ENCODE measurements at regions not wholly inside any gene's neighbourhood (a gene's known extent, or its start where the extent isn't known, plus 50 kb on each side); places are given as distances from the start of the nearest gene placed in this dataset.

DNA sequence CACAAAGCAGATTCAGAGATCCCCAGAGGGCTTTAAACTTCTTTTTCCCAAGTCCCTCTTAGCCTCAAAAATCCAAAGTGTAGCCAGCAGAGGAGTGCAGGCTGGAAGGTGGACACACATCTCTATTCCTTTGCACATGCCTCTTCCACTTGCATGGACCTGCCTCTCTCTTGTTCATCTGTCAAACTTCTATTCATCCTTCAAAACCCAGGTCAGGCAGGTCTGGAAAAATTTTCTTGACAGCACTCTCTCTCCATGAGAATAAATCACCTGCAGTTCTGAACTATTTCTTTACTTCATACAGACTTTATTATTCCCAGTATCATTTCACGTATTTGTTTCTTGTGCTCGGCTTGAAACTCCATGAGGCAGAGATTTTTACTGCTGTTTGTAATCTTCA, 127.5 kb downstream of the SS18 start:
- H3K9ac ChIP-seq (ENCODE audit: low read depth, low read length) = no peak overlapping the region
- H3K27me3 ChIP-seq (ENCODE audit: insufficient read depth, low read length) = no peaks in the 10 kb centered on the region
- no peaks in the 10 kb centered on the region for H3K36me3 ChIP-seq (ENCODE audit: insufficient read depth, low read depth, low read length)
- no peak overlapping the region for H3K4me3 ChIP-seq (ENCODE audit: low read length)
- no peak overlapping the region for H3K27ac ChIP-seq (ENCODE audit: low read length)
- no peaks in the 10 kb centered on the region for H3K4me1 ChIP-seq (ENCODE audit: insufficient read depth, low read length)
- no peaks in the 10 kb centered on the region for H3K9me3 ChIP-seq (ENCODE audit: insufficient read depth, low read depth, low read length)

DNA sequence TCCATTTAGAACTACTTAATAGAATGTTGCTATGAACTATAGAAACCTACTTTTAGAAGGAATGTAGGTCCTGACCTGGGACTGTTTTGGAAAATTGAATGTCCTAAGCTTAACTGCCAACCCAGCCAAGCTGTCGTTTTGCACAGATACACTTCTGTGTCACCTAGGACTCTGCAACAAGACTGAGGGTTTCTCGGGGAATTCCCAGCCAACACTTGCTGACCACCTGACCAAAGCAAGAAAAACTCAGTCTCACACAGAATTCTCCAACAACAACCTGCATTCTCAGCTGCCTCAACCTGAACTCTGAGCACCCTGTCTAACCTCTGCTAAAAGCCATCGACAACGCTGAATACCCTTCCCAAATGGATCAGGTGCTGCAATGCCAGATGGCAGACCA, 128.2 kb downstream of the SS18 start:
- H3K4me3 ChIP-seq (ENCODE audit: low read length) = no peak overlapping the region
- no peaks in the 10 kb centered on the region for H3K36me3 ChIP-seq (ENCODE audit: insufficient read depth, low read depth, low read length)
- no peak overlapping the region for H3K27ac ChIP-seq (ENCODE audit: low read length)
- H3K9ac ChIP-seq (ENCODE audit: low read depth, low read length) = no peak overlapping the region
- peaks cover 3% of the 10 kb centered on the region; the same call in 1 of the 2 replicates for H3K4me1 ChIP-seq (ENCODE audit: insufficient read depth, low read length)
- no peaks in the 10 kb centered on the region for H3K27me3 ChIP-seq (ENCODE audit: insufficient read depth, low read length)
- no peaks in the 10 kb centered on the region for H3K9me3 ChIP-seq (ENCODE audit: insufficient read depth, low read depth, low read length)

DNA sequence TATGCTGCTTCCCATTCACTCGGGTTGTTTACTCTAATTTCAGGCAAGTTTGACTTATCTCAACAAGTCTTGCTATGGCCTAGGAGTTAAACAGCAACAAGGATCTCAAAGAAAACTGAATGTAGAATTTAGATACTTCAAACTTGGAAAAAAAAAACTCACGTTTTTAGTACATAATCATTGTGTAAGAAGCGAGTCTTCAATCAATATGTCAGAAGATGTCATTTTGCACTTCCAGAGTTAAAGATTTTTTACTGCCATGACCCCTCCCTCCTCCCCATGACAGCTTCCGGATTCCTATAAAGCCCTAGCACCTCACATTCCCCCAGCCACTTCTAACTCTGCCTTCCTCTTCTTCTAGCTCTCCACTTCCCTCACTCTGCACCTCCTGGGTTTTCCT, 133.4 kb downstream of the SS18 start:
- no peaks in the 10 kb centered on the region for H3K36me3 ChIP-seq (ENCODE audit: insufficient read depth, low read depth, low read length)
- H3K9ac ChIP-seq (ENCODE audit: low read depth, low read length) = no peak overlapping the region
- no peak overlapping the region for H3K4me3 ChIP-seq (ENCODE audit: low read length)
- peaks cover 3% of the 10 kb centered on the region; the same call in 1 of the 2 replicates for H3K4me1 ChIP-seq (ENCODE audit: insufficient read depth, low read length)
- no peak overlapping the region for H3K27ac ChIP-seq (ENCODE audit: low read length)
- no peaks in the 10 kb centered on the region for H3K27me3 ChIP-seq (ENCODE audit: insufficient read depth, low read length)
- no peaks in the 10 kb centered on the region for H3K9me3 ChIP-seq (ENCODE audit: insufficient read depth, low read depth, low read length)

DNA sequence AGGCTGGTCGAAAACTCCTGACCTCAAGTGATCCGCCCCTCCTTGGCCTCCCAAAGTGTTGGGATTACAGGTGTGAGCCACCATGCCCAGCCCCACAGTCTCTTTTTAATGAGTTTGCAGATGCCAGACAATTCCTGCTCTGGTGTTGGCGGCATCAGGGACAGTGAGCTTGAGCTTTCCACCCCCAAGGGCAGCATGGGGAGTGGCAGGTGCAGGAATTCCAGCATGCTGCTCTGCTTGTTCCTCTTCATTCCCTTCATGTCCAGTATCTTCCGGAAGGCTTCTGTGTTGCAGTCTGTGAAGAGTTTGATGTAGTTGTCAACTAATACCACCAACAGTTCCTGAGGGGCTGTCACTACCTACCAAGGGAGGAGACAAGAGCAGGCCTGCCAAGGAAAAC, 137.3 kb downstream of the SS18 start:
- H3K36me3 ChIP-seq (ENCODE audit: insufficient read depth, low read depth, low read length) = no peaks in the 10 kb centered on the region
- H3K27me3 ChIP-seq (ENCODE audit: insufficient read depth, low read length) = no peaks in the 10 kb centered on the region
- H3K9me3 ChIP-seq (ENCODE audit: insufficient read depth, low read depth, low read length) = no peaks in the 10 kb centered on the region; the same call in 1 of the 2 replicates
- H3K9ac ChIP-seq (ENCODE audit: low read depth, low read length) = no peak overlapping the region
- no peak overlapping the region for H3K4me3 ChIP-seq (ENCODE audit: low read length)
- H3K27ac ChIP-seq (ENCODE audit: low read length) = no peak overlapping the region
- peaks cover 3% of the 10 kb centered on the region; the same call in 1 of the 2 replicates for H3K4me1 ChIP-seq (ENCODE audit: insufficient read depth, low read length)

DNA sequence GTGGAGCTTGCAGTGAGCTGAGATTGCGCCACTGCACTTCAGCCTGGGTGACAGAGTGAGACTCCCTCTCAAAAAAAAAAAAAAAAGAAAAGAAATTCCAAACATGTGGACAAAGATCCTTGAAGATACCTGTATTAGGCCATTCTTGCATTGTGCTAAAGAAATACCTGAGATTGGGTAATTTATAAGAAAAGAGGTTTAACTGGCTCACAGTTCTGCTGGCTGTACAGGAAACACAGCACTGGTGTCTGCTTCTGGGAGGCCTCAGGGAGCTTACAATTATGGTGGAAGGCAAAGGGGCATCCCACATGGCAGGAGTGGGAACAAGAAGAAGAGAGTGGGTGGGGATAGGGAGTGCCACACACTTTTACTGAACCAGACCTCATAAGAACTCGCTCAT, 140.1 kb downstream of the SS18 start:
- Histone ChIP-seq H3K27ac (ENCODE audit: low read length) (no peak overlapping the region), H3K9ac (ENCODE audit: low read depth, low read length) (no peak overlapping the region), H3K4me1 (ENCODE audit: insufficient read depth, low read length) (no peaks in the 10 kb centered on the region), H3K4me3 (ENCODE audit: low read length) (no peak overlapping the region), H3K9me3 (ENCODE audit: insufficient read depth, low read depth, low read length) (no peaks in the 10 kb centered on the region; the same call in 1 of the 2 replicates), H3K36me3 (ENCODE audit: insufficient read depth, low read depth, low read length) (no peaks in the 10 kb centered on the region), H3K27me3 (ENCODE audit: insufficient read depth, low read length) (no peaks in the 10 kb centered on the region)

DNA sequence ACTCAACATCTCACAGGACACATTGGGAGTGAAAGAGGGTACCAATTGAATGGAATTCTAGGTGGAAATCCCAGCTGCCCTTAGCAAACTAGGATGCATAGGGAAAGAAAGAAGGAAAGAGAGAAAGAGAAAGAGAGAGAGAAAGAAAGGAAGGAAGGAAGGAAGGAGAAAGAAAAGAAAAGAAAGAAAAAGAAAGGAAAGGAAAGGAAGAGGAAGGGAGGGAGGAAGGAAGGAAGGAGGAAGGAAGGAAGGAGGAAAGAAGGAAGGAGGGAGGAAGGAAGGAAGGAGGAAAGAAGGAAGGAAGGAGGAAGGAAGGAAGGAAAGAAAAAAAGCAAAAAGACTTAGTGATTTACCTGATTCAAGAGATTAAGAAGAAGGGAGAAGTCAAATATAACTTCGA, 143.9 kb downstream of the SS18 start:
- H3K4me1 ChIP-seq (ENCODE audit: insufficient read depth, low read length) = no peaks in the 10 kb centered on the region

DNA sequence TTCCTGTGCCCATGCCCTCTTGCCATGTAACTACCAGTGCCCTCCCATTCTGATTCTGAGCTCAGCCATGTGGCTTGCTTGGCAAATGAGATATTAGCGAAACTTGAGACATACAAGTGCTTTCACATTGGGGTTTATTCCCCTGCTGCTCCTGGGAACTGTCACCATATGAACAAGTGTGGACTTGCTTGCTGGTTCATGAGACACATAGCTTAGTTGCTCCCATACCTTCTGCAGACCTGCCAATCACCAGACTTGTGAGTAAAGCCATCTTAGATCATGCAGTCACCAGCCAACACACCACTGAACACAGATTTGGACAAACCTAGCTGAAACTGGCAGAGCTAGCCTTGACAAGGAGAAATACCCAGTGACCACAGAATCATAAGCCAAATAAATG, 155.1 kb downstream of the SS18 start:
- H3K27ac ChIP-seq (ENCODE audit: low read length) = no peak overlapping the region
- no peaks in the 10 kb centered on the region for H3K36me3 ChIP-seq (ENCODE audit: insufficient read depth, low read depth, low read length)
- H3K27me3 ChIP-seq (ENCODE audit: insufficient read depth, low read length) = no peaks in the 10 kb centered on the region
- no peak overlapping the region for H3K9ac ChIP-seq (ENCODE audit: low read depth, low read length)
- H3K4me1 ChIP-seq (ENCODE audit: insufficient read depth, low read length) = no peaks in the 10 kb centered on the region; the same call in 1 of the 2 replicates
- no peak overlapping the region for H3K4me3 ChIP-seq (ENCODE audit: low read length)
- H3K9me3 ChIP-seq (ENCODE audit: insufficient read depth, low read depth, low read length) = no peaks in the 10 kb centered on the region

More for the DNA sequence above, 143.9 kb downstream of the SS18 start:
- Histone ChIP-seq H3K36me3 (ENCODE audit: insufficient read depth, low read depth, low read length) (no peaks in the 10 kb centered on the region), H3K27ac (ENCODE audit: low read length) (no peak overlapping the region), H3K9me3 (ENCODE audit: insufficient read depth, low read depth, low read length) (no peaks in the 10 kb centered on the region; the same call in 1 of the 2 replicates), H3K27me3 (ENCODE audit: insufficient read depth, low read length) (no peaks in the 10 kb centered on the region), H3K9ac (ENCODE audit: low read depth, low read length) (no peak overlapping the region), H3K4me3 (ENCODE audit: low read length) (no peak overlapping the region)

DNA sequence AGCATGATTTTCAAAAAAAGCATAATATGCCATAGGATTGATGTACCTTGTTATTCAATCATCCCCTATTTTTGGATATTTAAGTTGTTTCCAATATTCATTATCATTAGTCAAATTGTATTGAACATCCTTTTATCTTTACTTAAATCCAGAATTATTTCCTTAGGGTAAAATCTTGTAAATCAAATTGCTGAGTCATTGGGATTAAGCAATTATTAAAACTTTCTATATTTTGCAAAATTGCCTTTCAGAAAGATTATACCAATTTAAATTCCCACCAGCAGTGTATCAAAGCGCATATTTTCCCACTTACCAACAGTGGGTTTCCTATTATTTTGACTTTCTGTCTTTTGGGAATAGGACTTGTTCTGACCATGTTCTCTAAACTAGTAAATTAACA, 159.3 kb downstream of the SS18 start:
- no peak overlapping the region for H3K27ac ChIP-seq (ENCODE audit: low read length)
- no peaks in the 10 kb centered on the region for H3K27me3 ChIP-seq (ENCODE audit: insufficient read depth, low read length)
- H3K4me3 ChIP-seq (ENCODE audit: low read length) = no peak overlapping the region
- H3K4me1 ChIP-seq (ENCODE audit: insufficient read depth, low read length) = no peaks in the 10 kb centered on the region
- H3K9me3 ChIP-seq (ENCODE audit: insufficient read depth, low read depth, low read length) = no peaks in the 10 kb centered on the region
- no peaks in the 10 kb centered on the region for H3K36me3 ChIP-seq (ENCODE audit: insufficient read depth, low read depth, low read length)
- no peak overlapping the region for H3K9ac ChIP-seq (ENCODE audit: low read depth, low read length)

DNA sequence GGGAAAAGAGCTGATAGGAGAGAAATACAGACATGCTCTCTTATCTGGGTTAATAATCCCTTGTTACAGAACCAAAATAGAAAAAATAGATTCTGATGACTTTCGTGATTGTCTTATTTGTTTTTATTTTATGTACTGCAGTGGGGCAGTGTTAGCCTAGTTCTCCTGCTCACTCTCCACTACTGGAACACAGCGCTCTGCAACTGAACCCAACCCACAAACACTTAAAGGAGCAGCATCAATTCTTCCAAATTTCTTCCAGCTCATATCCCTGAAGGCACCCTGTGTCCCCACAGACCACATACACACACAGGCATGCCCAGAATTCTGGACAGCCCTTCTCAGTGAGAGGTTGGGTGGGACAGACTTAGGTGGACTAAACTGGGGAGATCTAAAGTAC, 160.6 kb downstream of the SS18 start:
- Histone ChIP-seq H3K36me3 (ENCODE audit: insufficient read depth, low read depth, low read length) (no peaks in the 10 kb centered on the region), H3K27me3 (ENCODE audit: insufficient read depth, low read length) (no peaks in the 10 kb centered on the region), H3K27ac (ENCODE audit: low read length) (no peak overlapping the region), H3K9me3 (ENCODE audit: insufficient read depth, low read depth, low read length) (no peaks in the 10 kb centered on the region), H3K9ac (ENCODE audit: low read depth, low read length) (no peak overlapping the region), H3K4me1 (ENCODE audit: insufficient read depth, low read length) (no peaks in the 10 kb centered on the region), H3K4me3 (ENCODE audit: low read length) (no peak overlapping the region)

DNA sequence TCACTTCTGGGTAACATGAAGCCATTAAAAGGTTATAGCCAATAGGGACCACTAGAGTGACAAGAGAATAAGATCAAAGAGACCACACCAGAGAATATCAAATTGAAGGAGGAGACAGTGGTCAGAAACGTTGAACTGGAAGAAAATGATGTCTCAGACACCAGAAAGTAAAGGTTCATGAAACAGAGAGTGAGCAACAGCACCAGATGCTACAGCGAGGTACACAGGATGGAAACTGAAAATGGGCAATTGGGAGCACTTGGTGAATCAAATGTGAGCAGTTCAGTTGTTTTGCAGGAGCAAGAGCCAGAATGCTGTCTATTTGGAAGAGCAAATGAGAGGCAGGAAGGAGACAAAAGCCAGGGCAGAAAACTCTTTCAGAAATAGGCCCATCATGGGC, 162.6 kb downstream of the SS18 start:
- no peak overlapping the region for H3K9ac ChIP-seq (ENCODE audit: low read depth, low read length)
- H3K4me1 ChIP-seq (ENCODE audit: insufficient read depth, low read length) = no peaks in the 10 kb centered on the region
- no peaks in the 10 kb centered on the region for H3K9me3 ChIP-seq (ENCODE audit: insufficient read depth, low read depth, low read length)
- H3K4me3 ChIP-seq (ENCODE audit: low read length) = no peak overlapping the region
- H3K36me3 ChIP-seq (ENCODE audit: insufficient read depth, low read depth, low read length) = no peaks in the 10 kb centered on the region
- no peak overlapping the region for H3K27ac ChIP-seq (ENCODE audit: low read length)
- H3K27me3 ChIP-seq (ENCODE audit: insufficient read depth, low read length) = no peaks in the 10 kb centered on the region

DNA sequence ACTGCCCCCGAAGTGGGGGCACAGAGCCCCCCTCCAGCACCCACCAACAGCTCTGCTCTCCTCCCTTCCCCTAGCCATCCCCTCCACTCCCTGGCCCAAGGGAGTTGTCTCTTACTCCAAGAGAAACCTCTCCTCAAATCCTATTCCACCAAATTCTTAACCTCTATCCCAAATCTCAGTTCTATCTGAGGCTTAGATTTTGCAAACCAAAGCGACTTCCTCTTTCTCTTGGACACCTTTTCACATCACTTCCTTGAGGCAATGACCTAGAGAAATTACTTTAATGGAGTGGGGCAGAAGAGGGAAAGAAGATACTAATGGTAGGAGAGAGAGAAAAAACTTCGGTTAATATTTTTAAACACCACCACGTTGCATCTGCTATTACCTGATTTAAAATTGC, 167.2 kb downstream of the SS18 start:
- Histone ChIP-seq H3K27me3 (ENCODE audit: insufficient read depth, low read length) (no peaks in the 10 kb centered on the region), H3K27ac (ENCODE audit: low read length) (no peak overlapping the region), H3K4me3 (ENCODE audit: low read length) (no peak overlapping the region), H3K36me3 (ENCODE audit: insufficient read depth, low read depth, low read length) (no peaks in the 10 kb centered on the region), H3K4me1 (ENCODE audit: insufficient read depth, low read length) (no peaks in the 10 kb centered on the region), H3K9ac (ENCODE audit: low read depth, low read length) (no peak overlapping the region), H3K9me3 (ENCODE audit: insufficient read depth, low read depth, low read length) (no peaks in the 10 kb centered on the region)

DNA sequence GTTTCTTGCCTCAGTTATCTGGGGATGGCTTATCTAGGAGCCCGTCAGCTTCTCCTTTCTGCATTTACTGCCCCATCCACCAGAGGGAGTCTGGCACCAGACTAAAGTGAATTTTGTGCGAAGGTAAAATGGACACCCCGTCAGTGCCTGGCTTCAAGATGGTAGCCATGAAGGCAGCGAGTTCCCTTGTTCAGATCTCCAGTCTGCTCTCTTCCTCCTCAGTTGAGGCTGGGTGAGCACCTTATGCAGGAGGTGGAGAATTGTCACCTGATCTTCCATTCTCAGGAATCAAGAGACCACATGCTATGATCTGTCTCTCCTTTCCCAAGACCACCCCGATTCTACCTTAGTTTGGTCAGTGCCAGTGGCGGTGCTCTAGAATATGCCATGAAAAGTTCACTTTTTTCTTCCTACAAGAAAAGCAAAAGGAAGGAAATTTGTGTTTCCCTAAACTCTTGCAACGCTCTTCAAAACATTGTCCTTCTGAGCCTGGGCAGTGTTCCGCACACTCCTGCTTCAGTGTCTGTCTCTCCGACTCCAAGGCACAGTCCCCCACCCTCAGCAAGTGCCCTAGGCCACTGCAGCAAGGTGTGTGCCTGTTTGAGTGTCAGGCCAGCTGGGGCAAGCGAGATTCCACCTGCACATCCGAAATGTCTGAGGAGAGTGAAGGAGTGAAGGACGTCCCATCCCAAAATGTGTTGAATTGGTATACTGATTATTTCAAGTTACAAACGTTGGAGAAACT, 168.6 kb downstream of the SS18 start:
- Histone ChIP-seq H3K27ac (ENCODE audit: low read length) (no peak overlapping the region), H3K27me3 (ENCODE audit: insufficient read depth, low read length) (no peaks in the 10 kb centered on the region), H3K4me1 (ENCODE audit: insufficient read depth, low read length) (no peaks in the 10 kb centered on the region), H3K4me3 (ENCODE audit: low read length) (no peak overlapping the region), H3K36me3 (ENCODE audit: insufficient read depth, low read depth, low read length) (no peaks in the 10 kb centered on the region), H3K9me3 (ENCODE audit: insufficient read depth, low read depth, low read length) (no peaks in the 10 kb centered on the region), H3K9ac (ENCODE audit: low read depth, low read length) (no peak overlapping the region)
